Caki2 (cell line): ENCODE measurements at regions not wholly inside any gene's neighbourhood (a gene's known extent, or its start where the extent isn't known, plus 50 kb on each side); places are given as distances from the start of the nearest gene placed in this dataset.
"Not testable (repeated sequence)": the region's sequence is repeated elsewhere in the genome, so short reads cannot be mapped to it uniquely, and the experiment has no call there.

Experiments used
- DNase-seq: peaks from one replicate; pipeline ENCODE4 v3.0.0-alpha.2; 2015; ENCODE audit warnings: low read depth
- in situ Hi-C: cut with HindIII; loops from 2 replicates; pipeline ENCODE4 v1.10.0; 2016; ENCODE audit warnings: low sequenced_read_pairs, low pct_unique_long_range_greater_than_20kb, mixed read lengths

GRCh38 chr7:66413379-66414114 is 208.4 kb downstream of the TPST1 start:
- in situ Hi-C loops = no loop called here
- peak; percentile 94 for DNase-seq

GRCh38 chr7:66415659-66416265 is 210.6 kb downstream of the TPST1 start:
- in situ Hi-C loops = no loop called here
- DNase-seq = peak; percentile 23

GRCh38 chr7:66418537-66418936 is 210.1 kb upstream of the KCTD7 start:
- in situ Hi-C loops = no loop called here
- DNase-seq = no peak

GRCh38 chr7:66419210-66419609 is 209.5 kb upstream of the KCTD7 start:
- in situ Hi-C loops = no loop called here
- DNase-seq = no peak

- no peak for DNase-seq
- in situ Hi-C loops = no loop called here
Measured at GRCh38 chr7:66421830-66422475, 206.7 kb upstream of the KCTD7 start.

- DNase-seq = no peak
- in situ Hi-C loops = no loop called here
Measured at GRCh38 chr7:66423729-66424128, 205.0 kb upstream of the KCTD7 start.

GRCh38 chr7:66426332-66426731 is 202.3 kb upstream of the KCTD7 start:
- in situ Hi-C loops = no loop called here
- no peak for DNase-seq

- DNase-seq = no peak
- in situ Hi-C loops = no loop called here
Measured at GRCh38 chr7:66426996-66427395, 201.7 kb upstream of the KCTD7 start.

- no peak for DNase-seq
- in situ Hi-C loops = no loop called here
Measured at GRCh38 chr7:66427956-66428355, 200.7 kb upstream of the KCTD7 start.

GRCh38 chr7:66429498-66430163 is 199.1 kb upstream of the KCTD7 start:
- in situ Hi-C loops = no loop called here
- no peak for DNase-seq

- no peak for DNase-seq
- in situ Hi-C loops = no loop called here
Measured at GRCh38 chr7:66430164-66430545, 198.5 kb upstream of the KCTD7 start.

GRCh38 chr7:66438703-66439405 is 189.8 kb upstream of the KCTD7 start:
- in situ Hi-C loops, DNase-seq: not testable (repeated sequence)

- DNase-seq = no peak
- in situ Hi-C loops = no loop called here
Measured at GRCh38 chr7:66442385-66442784, 186.3 kb upstream of the KCTD7 start.

GRCh38 chr7:66443946-66444345 is 184.7 kb upstream of the KCTD7 start:
- in situ Hi-C loops = no loop called here
- DNase-seq = no peak

GRCh38 chr7:66447007-66447406 is 181.7 kb upstream of the KCTD7 start:
- in situ Hi-C loops, DNase-seq: not testable (repeated sequence)

GRCh38 chr7:66450814-66451213 is 177.9 kb upstream of the KCTD7 start:
- DNase-seq, in situ Hi-C loops: not testable (repeated sequence)

- in situ Hi-C loops, DNase-seq: not testable (repeated sequence)
Measured at GRCh38 chr7:66451713-66452112, 177.0 kb upstream of the KCTD7 start.

GRCh38 chr7:66452165-66452564 is 176.5 kb upstream of the KCTD7 start:
- in situ Hi-C loops = no loop called here
- DNase-seq = no peak
